Liver (tissue), 2 donors: ENCODE measurements at regions not wholly inside any gene's neighbourhood (a gene's known extent, or its start where the extent isn't known, plus 50 kb on each side); places are given as distances from the start of the nearest gene placed in this dataset.

Experiments used
- CTCF ChIP-seq: fragments of 150-350 bp; IDR thresholded peaks from 2 replicates; pipeline ENCODE4 v1.5.1; 2017; ENCODE audit warnings: improper control_type of control experiment, low read depth, low read length; ENCODE audit not compliant: missing input control
- MAX ChIP-seq: IDR thresholded peaks from 2 replicates; pipeline ENCODE4 v1.6.1; 2016; ENCODE audit warnings: antibody characterized with exemption
- YY1 ChIP-seq: IDR thresholded peaks from 2 replicates; pipeline ENCODE4 v1.6.1; 2016; ENCODE audit warnings: antibody characterized with exemption, mild to moderate bottlenecking
- donor health status: healthy.

- TF ChIP-seq MAX (no peak), CTCF (no peak), YY1 (no peak)
Measured at GRCh38 chr9:134551644-134552348, 89.8 kb upstream of the COL5A1 start.
